Natural killer cell (primary cell): ENCODE measurements at regions not wholly inside any gene's neighbourhood (a gene's known extent, or its start where the extent isn't known, plus 50 kb on each side); places are given as distances from the start of the nearest gene placed in this dataset.

Experiments
- ATAC-seq, 3 donors: fragments of 150-1000 bp in 2 of 3; fragments of 200-7000 bp in 1 of 3; cut with Tn5 transposase; 1 replicate in 1 of 3; 2 replicates in 2 of 3; pipeline ENCODE4 v1.10.0; 2021; ENCODE audit warnings: mild to moderate bottlenecking in 2 of 3, moderate library complexity in 2 of 3
- DNase-seq, 2 donors: peaks; one replicate each; pipeline versions ENCODE4 v3.0.0 to v3.0.0-alpha.2; 2013 to 2021; ENCODE audit warnings: mixed read lengths in 1 of 2
- H3K27ac ChIP-seq: one replicate; pipeline ENCODE4 v1.5.1; 2013; ENCODE audit warnings: mild to moderate bottlenecking, low read length
- H3K27me3 ChIP-seq: one replicate; pipeline ENCODE4 v1.6.1; 2013; ENCODE audit warnings: low read length; ENCODE audit not compliant: control insufficient read depth, insufficient read depth
- H3K36me3 ChIP-seq: one replicate; pipeline ENCODE4 v1.6.1; 2013; ENCODE audit warnings: low read length; ENCODE audit not compliant: control insufficient read depth, insufficient read depth
- H3K4me1 ChIP-seq: one replicate; pipeline ENCODE4 v1.6.1; 2013; ENCODE audit warnings: low read length; ENCODE audit not compliant: control insufficient read depth, insufficient read depth
- H3K4me3 ChIP-seq: one replicate; pipeline ENCODE4 v1.5.1; 2013; ENCODE audit warnings: low read length
- H3K9me3 ChIP-seq: one replicate; pipeline ENCODE4 v1.6.1; 2013; ENCODE audit warnings: low read length; ENCODE audit not compliant: control insufficient read depth, insufficient read depth
- H3K27ac Mint-ChIP-seq, 2 donors: one replicate each; pipeline ENCODE4 v1.8.0; 2022; ENCODE audit warnings: mild to moderate bottlenecking in 2 of 2, mixed read lengths in 2 of 2, moderate library complexity in 1 of 2
- H3K27me3 Mint-ChIP-seq, 2 donors: one replicate each; pipeline ENCODE4 v1.8.0; 2022; ENCODE audit warnings: low read depth in 2 of 2, mixed read lengths in 2 of 2
- H3K36me3 Mint-ChIP-seq: one replicate; pipeline ENCODE4 v1.8.0; 2022; ENCODE audit warnings: mixed read lengths
- H3K4me1 Mint-ChIP-seq, 2 donors: one replicate each; pipeline ENCODE4 v1.8.0; 2022; ENCODE audit warnings: mixed read lengths in 2 of 2
- H3K4me3 Mint-ChIP-seq: one replicate; pipeline ENCODE4 v1.8.0; 2022; ENCODE audit warnings: mild to moderate bottlenecking, moderate library complexity, mixed read lengths
- H3K9me3 Mint-ChIP-seq, 2 donors: one replicate each; pipeline ENCODE4 v1.8.0; 2022; ENCODE audit warnings: mixed read lengths in 2 of 2
- WGBS: methylation state at CpG from one replicate; pipeline ENCODE4 v1.1.7; 2013; ENCODE audit warnings: missing lambda C conversion rate; ENCODE audit not compliant: insufficient coverage; 5-methylcytosine and 5-hydroxymethylcytosine counted together
- intact Hi-C: fragments of 100-400 bp; cut with micrococcal nuclease; formaldehyde crosslinking; loops from one replicate; pipeline ENCODE4 v1.14.2; 2022
- TF ChIP-seq, protein P1 (sequence below): fragments of 200-600 bp; IDR thresholded peaks from one replicate; pipeline ENCODE4 v1.8.0; 2022; ENCODE audit warnings: antibody characterized with exemption

DNA sequence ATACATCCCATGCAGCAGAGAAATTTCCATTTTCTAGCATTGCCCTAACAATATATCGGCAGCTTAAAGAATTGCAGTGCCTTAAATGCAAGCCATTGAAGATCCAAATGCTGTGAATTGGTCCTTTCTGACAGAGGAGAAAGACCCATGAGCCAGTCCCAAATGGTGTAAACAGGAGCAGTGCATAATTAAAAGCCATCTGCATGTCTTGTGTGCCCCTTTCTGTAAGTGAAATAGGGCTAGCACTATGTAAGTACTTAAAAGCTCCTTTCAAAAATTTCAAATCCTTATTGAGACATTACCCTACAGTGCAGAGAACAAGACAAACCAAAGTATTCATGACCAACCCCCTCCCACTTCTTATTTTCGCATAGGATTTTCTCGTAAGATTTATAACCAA, 108.7 kb upstream of the LCORL start:
- 88% methylated on average over 1 of the region's 3 CpGs for WGBS
- H3K27me3 Mint-ChIP-seq, result peaks cover 0 to 2% of the 10 kb centered on the region in 2 donors
- no peaks in the 10 kb centered on the region for H3K4me1 Mint-ChIP-seq
- H3K9me3 Mint-ChIP-seq, result no peaks in the 10 kb centered on the region
- TF ChIP-seq, protein P1, sequence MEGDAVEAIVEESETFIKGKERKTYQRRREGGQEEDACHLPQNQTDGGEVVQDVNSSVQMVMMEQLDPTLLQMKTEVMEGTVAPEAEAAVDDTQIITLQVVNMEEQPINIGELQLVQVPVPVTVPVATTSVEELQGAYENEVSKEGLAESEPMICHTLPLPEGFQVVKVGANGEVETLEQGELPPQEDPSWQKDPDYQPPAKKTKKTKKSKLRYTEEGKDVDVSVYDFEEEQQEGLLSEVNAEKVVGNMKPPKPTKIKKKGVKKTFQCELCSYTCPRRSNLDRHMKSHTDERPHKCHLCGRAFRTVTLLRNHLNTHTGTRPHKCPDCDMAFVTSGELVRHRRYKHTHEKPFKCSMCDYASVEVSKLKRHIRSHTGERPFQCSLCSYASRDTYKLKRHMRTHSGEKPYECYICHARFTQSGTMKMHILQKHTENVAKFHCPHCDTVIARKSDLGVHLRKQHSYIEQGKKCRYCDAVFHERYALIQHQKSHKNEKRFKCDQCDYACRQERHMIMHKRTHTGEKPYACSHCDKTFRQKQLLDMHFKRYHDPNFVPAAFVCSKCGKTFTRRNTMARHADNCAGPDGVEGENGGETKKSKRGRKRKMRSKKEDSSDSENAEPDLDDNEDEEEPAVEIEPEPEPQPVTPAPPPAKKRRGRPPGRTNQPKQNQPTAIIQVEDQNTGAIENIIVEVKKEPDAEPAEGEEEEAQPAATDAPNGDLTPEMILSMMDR, result no peak
- no peak overlapping the region for H3K4me3 Mint-ChIP-seq
- Histone ChIP-seq H3K27ac (no peak overlapping the region), H3K4me3 (no peak overlapping the region), H3K4me1 (no peaks in the 10 kb centered on the region), H3K27me3 (no peaks in the 10 kb centered on the region), H3K9me3 (no peaks in the 10 kb centered on the region), H3K36me3 (no peaks in the 10 kb centered on the region)
- H3K27ac Mint-ChIP-seq, result no peak overlapping the region
- intact Hi-C loops, result no loop called here
- H3K36me3 Mint-ChIP-seq, result no peaks in the 10 kb centered on the region
- ATAC-seq, result no peak
- DNase-seq, result no peak

DNA sequence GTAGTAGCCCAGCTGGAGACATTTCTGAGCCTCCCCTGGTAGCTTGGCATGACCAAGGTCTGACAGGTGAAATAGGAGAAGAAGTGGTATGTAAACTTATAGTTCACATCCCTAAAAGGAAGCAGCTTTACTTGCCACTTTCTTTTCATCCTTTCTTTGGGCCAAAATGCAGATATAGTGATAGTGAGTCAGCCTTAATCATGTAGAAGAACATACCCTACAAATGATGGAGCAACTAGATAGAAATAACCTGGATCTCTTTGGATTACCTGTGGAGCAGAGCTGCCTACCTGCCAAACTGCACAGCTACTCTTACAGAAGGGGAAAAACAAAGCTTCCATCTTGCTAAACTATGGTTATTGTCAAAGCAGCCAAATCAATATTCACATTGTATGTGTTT, 106.7 kb upstream of the LCORL start:
- no peaks in the 10 kb centered on the region for H3K36me3 Mint-ChIP-seq
- no peaks in the 10 kb centered on the region for H3K4me1 ChIP-seq
- TF ChIP-seq, protein P1, result no peak
- H3K9me3 Mint-ChIP-seq, result no peaks in the 10 kb centered on the region
- no peaks in the 10 kb centered on the region for H3K9me3 ChIP-seq
- no peak overlapping the region for H3K27ac Mint-ChIP-seq
- DNase-seq, result no peak
- H3K27ac ChIP-seq, result no peak overlapping the region
- no peaks in the 10 kb centered on the region for H3K4me1 Mint-ChIP-seq
- no peaks in the 10 kb centered on the region for H3K36me3 ChIP-seq
- H3K27me3 Mint-ChIP-seq, result peaks cover 0 to 6% of the 10 kb centered on the region in 2 donors
- H3K4me3 Mint-ChIP-seq, result no peak overlapping the region
- no peak for ATAC-seq
- H3K27me3 ChIP-seq, result no peaks in the 10 kb centered on the region
- intact Hi-C loops, result no loop called here
- H3K4me3 ChIP-seq, result no peak overlapping the region

DNA sequence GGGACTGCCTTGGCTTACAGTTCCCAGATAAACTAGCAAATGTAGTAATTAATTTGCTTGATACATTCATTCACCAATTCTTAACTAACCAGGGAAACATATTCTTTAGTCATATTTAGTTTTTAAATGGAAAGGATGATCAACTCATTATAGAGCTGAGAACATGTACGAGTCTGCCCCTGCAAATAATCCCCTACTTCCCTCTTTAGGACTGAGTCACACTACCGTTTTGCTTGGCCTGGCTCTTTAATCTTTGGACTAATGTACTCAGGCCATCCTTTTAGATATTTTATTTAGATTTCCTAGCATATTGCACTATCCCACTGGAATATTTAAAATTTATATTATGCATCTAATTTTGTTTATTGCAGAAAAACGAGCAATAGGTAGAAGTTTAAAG, 105.5 kb upstream of the LCORL start:
- Mint-ChIP-seq H3K9me3 (no peaks in the 10 kb centered on the region), H3K4me3 (no peak overlapping the region), H3K36me3 (no peaks in the 10 kb centered on the region), H3K4me1 (no peaks in the 10 kb centered on the region), H3K27ac (no peak overlapping the region), H3K27me3 (peaks cover 0 to 6% of the 10 kb centered on the region in 2 donors)
- intact Hi-C loops, result no loop called here
- DNase-seq (no peak), ATAC-seq (no peak)
- H3K27ac ChIP-seq, result no peak overlapping the region
- 47% methylated on average over 2 of the region's 3 CpGs for WGBS
- TF ChIP-seq, protein P1, result no peak
- no peaks in the 10 kb centered on the region for H3K36me3 ChIP-seq
- no peaks in the 10 kb centered on the region for H3K27me3 ChIP-seq
- H3K4me3 ChIP-seq, result no peak overlapping the region
- no peaks in the 10 kb centered on the region for H3K9me3 ChIP-seq
- no peaks in the 10 kb centered on the region for H3K4me1 ChIP-seq

DNA sequence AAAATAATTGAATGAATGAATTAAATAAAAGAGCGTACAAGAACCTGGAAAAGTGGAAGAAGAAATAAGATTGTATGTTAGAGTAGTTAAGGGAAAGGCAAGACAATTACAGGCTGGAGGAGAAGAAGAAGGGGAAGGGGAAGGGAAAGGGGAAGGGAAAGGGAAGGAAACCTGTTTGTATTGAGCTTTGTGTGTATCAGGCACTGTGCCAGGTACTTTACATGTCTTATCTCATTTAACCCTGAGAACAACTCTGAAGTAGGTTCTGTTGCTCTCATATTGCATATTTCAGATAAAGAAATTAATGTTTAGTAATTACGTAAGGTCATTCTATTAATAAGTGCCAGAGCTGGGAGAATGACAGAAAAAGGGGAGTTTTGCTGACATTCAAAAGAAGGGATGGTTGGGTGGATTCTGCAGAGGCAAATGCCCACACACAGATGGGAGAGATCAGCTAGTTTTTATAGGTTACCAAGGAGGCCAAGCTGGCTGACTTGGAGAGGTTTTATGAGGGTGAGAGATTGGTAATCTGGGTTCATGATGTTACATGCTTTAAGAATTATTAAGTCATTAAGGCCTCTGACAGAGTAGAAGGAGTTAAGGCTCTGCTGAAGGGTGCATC, 92.3 kb upstream of the LCORL start:
- Mint-ChIP-seq H3K27me3 (peaks cover 7 to 11% of the 10 kb centered on the region in 2 donors), H3K36me3 (no peaks in the 10 kb centered on the region), H3K4me1 (no peaks in the 10 kb centered on the region), H3K4me3 (no peak overlapping the region), H3K9me3 (peaks cover 0 to 3% of the 10 kb centered on the region in 2 donors), H3K27ac (no peak overlapping the region)
- H3K36me3 ChIP-seq, result no peaks in the 10 kb centered on the region
- no peaks in the 10 kb centered on the region for H3K27me3 ChIP-seq
- DNase-seq, result no peak
- H3K9me3 ChIP-seq, result no peaks in the 10 kb centered on the region
- intact Hi-C loops, result no loop called here
- H3K4me3 ChIP-seq, result no peak overlapping the region
- 89% methylated on average over 2 of the region's 2 CpGs for WGBS
- no peak for ATAC-seq
- no peaks in the 10 kb centered on the region for H3K4me1 ChIP-seq
- TF ChIP-seq, protein P1, result no peak
- no peak overlapping the region for H3K27ac ChIP-seq
